SK-N-MC (cell line): ENCODE measurements at regions not wholly inside any gene's neighbourhood (a gene's known extent, or its start where the extent isn't known, plus 50 kb on each side); places are given as distances from the start of the nearest gene placed in this dataset.

Source experiments
- EZH2 ChIP-seq: fragments of 200-600 bp; sonication (generic); IDR thresholded peaks from one replicate; pipeline ENCODE4 v1.6.1; 2017; ENCODE audit warnings: antibody characterized with exemption
- FOXP2 ChIP-seq: optimal IDR thresholded peaks from 2 replicates; pipeline ENCODE3; 2011; ENCODE audit warnings: mild to moderate bottlenecking, moderate library complexity; ENCODE audit not compliant: insufficient read depth; ENCODE audit errors: extremely low read length, control extremely low read depth
- POLR2AphosphoS5 ChIP-seq: IDR thresholded peaks from 2 replicates; pipeline ENCODE4 v1.6.1; 2012; ENCODE audit warnings: mild to moderate bottlenecking, low read depth, low read length, borderline replicate concordance

DNA sequence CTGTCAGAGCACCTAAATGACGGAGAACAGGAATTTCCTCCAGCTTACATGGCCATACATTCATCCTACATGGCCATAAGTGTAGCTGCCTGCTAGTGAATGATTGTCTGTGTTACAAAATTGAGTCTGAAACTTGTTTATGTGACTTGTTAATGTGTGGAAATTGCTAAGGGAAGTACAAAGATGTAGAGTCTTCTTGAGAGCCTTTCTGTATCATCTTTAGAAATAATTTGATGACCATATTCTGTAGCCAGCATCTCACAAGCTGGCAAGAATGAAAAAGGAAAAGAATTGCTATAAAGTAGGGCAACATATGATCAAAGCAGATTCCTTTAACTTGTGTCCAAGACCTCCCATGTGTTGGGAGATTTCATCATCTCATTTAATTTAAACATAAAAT lies 339.2 kb upstream of the LRRC7 start:
- no peak for TF ChIP-seq EZH2
- no peak for TF ChIP-seq POLR2AphosphoS5
- TF ChIP-seq FOXP2, result no peak
